Kidney epithelial cell (primary cell): ENCODE measurements at regions not wholly inside any gene's neighbourhood (a gene's known extent, or its start where the extent isn't known, plus 50 kb on each side); places are given as distances from the start of the nearest gene placed in this dataset.

Experiments
- DNase-seq: peaks from one replicate; pipeline ENCODE4 v3.0.0-alpha.2; 2010; ENCODE audit warnings: low read depth
- H3K27me3 ChIP-seq: 2 replicates; pipeline ENCODE4 v1.6.0; 2011; ENCODE audit warnings: low read length; ENCODE audit not compliant: control insufficient read depth, insufficient read depth
- H3K36me3 ChIP-seq: 2 replicates; pipeline ENCODE4 v1.5.1; 2011; ENCODE audit warnings: low read length; ENCODE audit not compliant: control insufficient read depth, insufficient read depth
- H3K4me3 ChIP-seq: 2 replicates; pipeline ENCODE4 v1.5.1; 2011; ENCODE audit warnings: low read depth, mild to moderate bottlenecking, control low read depth, low read length
- TF ChIP-seq, protein P1 (sequence below): IDR thresholded peaks from 2 replicates; pipeline ENCODE4 v1.5.1; 2011; ENCODE audit warnings: mild to moderate bottlenecking, moderate library complexity, low read length, control low read depth, inconsistent platforms; ENCODE audit not compliant: insufficient read depth, poor library complexity, severe bottlenecking

DNA sequence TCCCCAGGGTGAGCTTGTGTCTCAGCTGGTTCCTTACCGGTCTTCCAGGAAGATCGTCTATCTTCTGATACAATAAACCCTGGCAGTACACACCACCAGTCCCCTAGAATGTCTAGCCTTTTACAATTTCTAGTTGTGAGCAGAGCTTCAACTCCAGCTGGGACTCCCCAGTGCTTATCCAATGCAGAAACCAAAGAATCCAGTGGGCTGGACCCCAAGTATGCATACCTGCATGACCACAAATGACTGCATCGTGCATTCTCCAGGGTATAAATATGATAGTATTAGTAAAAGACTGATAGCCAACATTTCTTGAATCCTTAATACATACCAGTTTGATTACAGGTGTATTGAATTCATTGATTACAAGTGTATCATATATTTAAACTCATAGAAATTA is 176.0 kb downstream of the SATB1 start:
- no peak for DNase-seq
- H3K36me3 ChIP-seq, result no peaks in the 10 kb centered on the region
- TF ChIP-seq, protein P1, sequence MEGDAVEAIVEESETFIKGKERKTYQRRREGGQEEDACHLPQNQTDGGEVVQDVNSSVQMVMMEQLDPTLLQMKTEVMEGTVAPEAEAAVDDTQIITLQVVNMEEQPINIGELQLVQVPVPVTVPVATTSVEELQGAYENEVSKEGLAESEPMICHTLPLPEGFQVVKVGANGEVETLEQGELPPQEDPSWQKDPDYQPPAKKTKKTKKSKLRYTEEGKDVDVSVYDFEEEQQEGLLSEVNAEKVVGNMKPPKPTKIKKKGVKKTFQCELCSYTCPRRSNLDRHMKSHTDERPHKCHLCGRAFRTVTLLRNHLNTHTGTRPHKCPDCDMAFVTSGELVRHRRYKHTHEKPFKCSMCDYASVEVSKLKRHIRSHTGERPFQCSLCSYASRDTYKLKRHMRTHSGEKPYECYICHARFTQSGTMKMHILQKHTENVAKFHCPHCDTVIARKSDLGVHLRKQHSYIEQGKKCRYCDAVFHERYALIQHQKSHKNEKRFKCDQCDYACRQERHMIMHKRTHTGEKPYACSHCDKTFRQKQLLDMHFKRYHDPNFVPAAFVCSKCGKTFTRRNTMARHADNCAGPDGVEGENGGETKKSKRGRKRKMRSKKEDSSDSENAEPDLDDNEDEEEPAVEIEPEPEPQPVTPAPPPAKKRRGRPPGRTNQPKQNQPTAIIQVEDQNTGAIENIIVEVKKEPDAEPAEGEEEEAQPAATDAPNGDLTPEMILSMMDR, result no peak
- no peak overlapping the region for H3K4me3 ChIP-seq
- H3K27me3 ChIP-seq, result no peaks in the 10 kb centered on the region

DNA sequence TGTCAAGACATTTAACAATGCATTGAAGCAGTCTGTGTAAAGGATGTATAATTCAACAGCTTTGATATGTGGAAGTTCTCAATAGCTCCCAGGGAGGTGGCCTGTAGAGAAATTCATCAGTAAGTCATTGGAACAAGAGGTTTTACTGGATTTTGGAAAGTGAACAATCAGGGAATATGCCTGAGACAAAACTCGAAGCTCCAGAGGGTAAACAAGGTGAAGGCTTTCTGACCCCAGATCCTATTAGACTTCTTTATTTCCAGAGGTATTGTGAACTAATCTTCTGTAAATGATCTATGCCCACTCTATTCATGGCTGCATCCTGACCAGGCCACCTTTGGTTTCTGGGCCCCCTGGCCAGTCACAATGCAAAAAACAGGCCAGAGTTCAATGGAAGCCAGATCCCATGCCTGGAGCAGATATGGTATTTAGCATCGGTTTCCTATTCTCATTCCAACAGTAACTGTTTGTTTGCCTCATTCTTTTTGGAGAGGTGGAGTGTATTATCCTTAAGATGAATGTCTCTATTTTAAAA is 177.3 kb downstream of the SATB1 start:
- no peak overlapping the region for H3K4me3 ChIP-seq
- TF ChIP-seq, protein P1, result no peak
- no peaks in the 10 kb centered on the region for H3K27me3 ChIP-seq
- H3K36me3 ChIP-seq, result no peaks in the 10 kb centered on the region
- DNase-seq, result no peak

DNA sequence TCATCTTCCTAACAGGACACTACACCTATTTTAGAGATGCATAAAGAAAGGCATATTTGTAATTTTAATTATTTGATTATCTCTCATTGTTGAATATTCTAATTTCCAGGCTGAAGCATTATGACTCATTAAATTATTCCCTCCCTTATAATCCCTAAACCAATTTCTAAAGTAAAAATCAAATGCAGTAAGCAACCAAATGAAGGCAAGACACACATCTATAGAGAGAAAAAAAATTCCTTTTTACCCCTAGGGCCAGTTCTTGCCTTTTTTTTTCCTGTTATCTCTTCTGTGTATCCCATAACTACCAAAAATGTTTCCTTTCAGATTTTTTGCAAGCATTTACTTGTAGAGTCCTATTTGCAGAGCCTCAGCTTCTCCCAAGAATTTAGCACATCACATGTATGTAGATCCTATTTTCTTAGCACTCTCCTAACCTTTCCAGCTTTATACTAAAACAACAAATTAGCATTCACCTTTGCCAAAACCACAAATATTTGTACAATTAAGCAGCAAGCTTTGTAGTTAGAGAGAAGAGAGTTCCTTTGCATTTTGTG is 177.9 kb downstream of the SATB1 start:
- TF ChIP-seq, protein P1, result no peak
- DNase-seq, result no peak
- no peaks in the 10 kb centered on the region for H3K27me3 ChIP-seq
- H3K4me3 ChIP-seq, result no peak overlapping the region
- H3K36me3 ChIP-seq, result no peaks in the 10 kb centered on the region

DNA sequence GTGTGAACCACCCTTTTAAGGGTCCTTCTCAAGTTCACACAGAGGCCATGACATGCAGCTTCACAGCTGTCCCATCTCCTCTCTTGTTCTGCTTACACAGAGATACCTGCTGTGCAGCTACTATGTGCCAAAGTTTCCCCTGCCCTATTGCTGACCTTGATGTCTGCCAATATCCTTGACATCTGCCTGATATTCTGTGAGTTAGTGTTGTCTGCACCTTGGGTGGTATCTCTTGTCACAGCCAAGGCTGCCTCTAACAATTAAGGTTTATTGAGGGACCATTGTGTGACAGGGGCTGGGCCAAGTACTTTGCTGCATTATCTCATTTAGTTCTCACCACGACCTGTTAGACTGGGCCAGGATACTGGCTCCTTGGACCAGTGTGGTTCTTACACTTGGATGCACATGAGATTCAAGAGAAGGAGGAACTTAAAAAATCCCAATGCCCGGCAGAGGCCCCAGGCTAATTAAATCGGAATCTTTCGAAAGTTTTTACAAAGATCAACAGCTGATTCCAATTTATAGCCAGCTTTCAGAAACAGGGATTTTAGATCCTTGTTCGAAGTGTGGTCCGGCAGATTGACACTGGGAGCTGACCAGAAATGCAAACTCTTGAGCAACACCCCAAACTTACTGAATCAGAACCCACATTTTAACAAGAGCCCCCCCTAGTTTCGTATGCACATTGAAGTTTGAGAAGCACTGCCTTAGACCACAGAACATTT is 178.6 kb downstream of the SATB1 start:
- DNase-seq, result no peak
- H3K4me3 ChIP-seq, result no peak overlapping the region
- no peaks in the 10 kb centered on the region for H3K36me3 ChIP-seq
- TF ChIP-seq, protein P1, result no peak
- no peaks in the 10 kb centered on the region for H3K27me3 ChIP-seq

DNA sequence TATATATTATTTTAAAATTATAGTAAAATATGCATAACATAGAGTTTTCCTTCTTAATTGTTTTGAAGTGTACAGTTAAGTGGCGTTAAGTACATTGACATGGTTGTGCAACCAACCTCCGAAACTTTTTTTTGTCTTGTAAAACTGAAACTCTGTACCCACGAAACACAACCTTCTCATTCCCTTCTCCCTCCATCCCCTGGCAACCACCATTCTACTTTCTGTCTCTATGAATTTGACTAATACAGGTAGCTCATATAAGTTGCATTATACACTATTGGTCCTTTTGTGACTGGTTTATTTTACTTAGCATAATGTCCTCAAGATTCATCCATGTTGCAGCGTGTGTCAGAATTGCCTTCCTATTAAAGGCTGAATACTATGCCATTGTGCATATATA is 179.4 kb downstream of the SATB1 start:
- no peak for DNase-seq
- H3K4me3 ChIP-seq, result no peak overlapping the region
- no peaks in the 10 kb centered on the region for H3K36me3 ChIP-seq
- TF ChIP-seq, protein P1, result no peak
- no peaks in the 10 kb centered on the region for H3K27me3 ChIP-seq
